IMR-90 (cell line): ENCODE measurements at regions not wholly inside any gene's neighbourhood (a gene's known extent, or its start where the extent isn't known, plus 50 kb on each side); places are given as distances from the start of the nearest gene placed in this dataset.

Source experiments
- ATAC-seq: fragments of 200-7000 bp; cut with Tn5 transposase; 2 replicates; pipeline ENCODE4 v1.9.1; 2020; ENCODE audit warnings: low read depth, mild to moderate bottlenecking, moderate library complexity
- BruUV-seq: library from RNA; stranded (reverse); fragments of 400-500 nt; replicated peaks from 2 replicates; lab custom pipeline; 2021; lab: Mats Ljungman, UMichigan
- CTCF ChIA-PET: fragments of 300-600 bp; formaldehyde crosslinking; extraction: SDS; loops from one replicate; lab custom pipeline; 2021; ENCODE audit warnings: antibody characterized with exemption; lab: Yijun Ruan, JAX
- POLR2A ChIA-PET: fragments of 300-600 bp; sonication (Branson Sonifier 250); formaldehyde crosslinking; loops from one replicate; lab custom pipeline; 2022; ENCODE audit warnings: antibody characterized with exemption; ENCODE audit not compliant: unreplicated experiment; lab: Charles Lee
- DNase-seq: peaks from one replicate; pipeline ENCODE4 v3.0.0; 2013
- H2AFZ ChIP-seq: replicated peaks from 2 replicates; pipeline ENCODE3; 2013; ENCODE audit warnings: low read length, mild to moderate bottlenecking; ENCODE audit not compliant: poor library complexity
- H2AK5ac ChIP-seq: 2 replicates; pipeline ENCODE4 v1.6.1; 2013; ENCODE audit warnings: low read depth, low read length, inconsistent platforms
- H2AK9ac ChIP-seq: replicated peaks from 2 replicates; pipeline ENCODE3; 2013; ENCODE audit warnings: mild to moderate bottlenecking, low read depth, low read length, moderate library complexity; ENCODE audit not compliant: poor library complexity
- H2BK120ac ChIP-seq: 2 replicates; pipeline ENCODE4 v1.6.1; 2013; ENCODE audit warnings: low read depth, low read length, inconsistent platforms
- H2BK15ac ChIP-seq: 3 replicates; pipeline ENCODE4 v1.6.1; 2013; ENCODE audit warnings: low read depth, low read length, inconsistent platforms
- H2BK20ac ChIP-seq: 2 replicates; pipeline ENCODE4 v1.6.1; 2013; ENCODE audit warnings: low read depth, mild to moderate bottlenecking, inconsistent platforms, low read length, moderate library complexity
- H2BK5ac ChIP-seq: 2 replicates; pipeline ENCODE4 v1.6.1; 2013; ENCODE audit warnings: mild to moderate bottlenecking, low read depth, low read length, inconsistent platforms; ENCODE audit not compliant: poor library complexity, severe bottlenecking
- H3K14ac ChIP-seq: replicated peaks from 2 replicates; pipeline ENCODE4 v1.6.1; 2013; ENCODE audit warnings: low read depth, low read length, inconsistent platforms
- H3K18ac ChIP-seq: 2 replicates; pipeline ENCODE4 v1.6.1; 2013; ENCODE audit warnings: low read depth, low read length, control low read depth
- H3K23ac ChIP-seq: 2 replicates; pipeline ENCODE4 v1.6.1; 2013; ENCODE audit warnings: low read depth, low read length, inconsistent platforms
- H3K27ac ChIP-seq: 2 replicates; pipeline ENCODE4 v1.5.1; 2013; ENCODE audit warnings: mild to moderate bottlenecking, control low read depth, low read length; ENCODE audit not compliant: insufficient read depth
- H3K27me3 ChIP-seq: 2 replicates; pipeline ENCODE4 v1.6.1; 2013; ENCODE audit warnings: low read length; ENCODE audit not compliant: control insufficient read depth, insufficient read depth
- H3K36me3 ChIP-seq: 2 replicates; pipeline ENCODE4 v1.6.1; 2013; ENCODE audit warnings: low read length, mixed read lengths; ENCODE audit not compliant: control insufficient read depth, insufficient read depth
- H3K4ac ChIP-seq: 2 replicates; pipeline ENCODE4 v1.6.1; 2013; ENCODE audit warnings: low read depth, low read length, inconsistent platforms
- H3K4me1 ChIP-seq: 2 replicates; pipeline ENCODE4 v1.6.1; 2013; ENCODE audit warnings: low read length, mixed read lengths; ENCODE audit not compliant: control insufficient read depth, insufficient read depth
- H3K4me2 ChIP-seq: 2 replicates; pipeline ENCODE4 v1.6.1; 2013; ENCODE audit warnings: low read depth, mild to moderate bottlenecking, control low read depth, low read length, moderate library complexity
- H3K4me3 ChIP-seq: 2 replicates; pipeline ENCODE4 v1.5.1; 2013; ENCODE audit warnings: low read depth, mild to moderate bottlenecking, control low read depth, low read length, moderate library complexity; ENCODE audit not compliant: insufficient read depth
- H3K56ac ChIP-seq: 2 replicates; pipeline ENCODE4 v1.6.1; 2013; ENCODE audit warnings: low read length, inconsistent platforms; ENCODE audit not compliant: insufficient read depth; ENCODE audit errors: extremely low read depth
- H3K79me1 ChIP-seq, 2 experiments: 2 replicates each; pipeline ENCODE4 v1.6.1; 2013; ENCODE audit warnings: low read length in 2 of 2, inconsistent platforms in 1 of 2, low read depth in 1 of 2
- H3K9ac ChIP-seq: 2 replicates; pipeline ENCODE4 v1.6.1; 2013; ENCODE audit warnings: low read depth, low read length, control low read depth
- H3K9me1 ChIP-seq: 2 replicates; pipeline ENCODE4 v1.6.1; 2013; ENCODE audit warnings: low read length, inconsistent platforms; ENCODE audit not compliant: insufficient read depth
- H3K9me3 ChIP-seq: 2 replicates; pipeline ENCODE4 v1.6.1; 2013; ENCODE audit warnings: low read length; ENCODE audit not compliant: control insufficient read depth, insufficient read depth
- H4K20me1 ChIP-seq: 2 replicates; pipeline ENCODE4 v1.6.1; 2013; ENCODE audit warnings: low read length, inconsistent platforms; ENCODE audit not compliant: insufficient read depth
- H4K5ac ChIP-seq: 2 replicates; pipeline ENCODE4 v1.6.1; 2013; ENCODE audit warnings: mild to moderate bottlenecking, low read depth, low read length, control low read depth
- H4K8ac ChIP-seq, 2 experiments: 2 replicates each; pipeline ENCODE4 v1.6.1; 2013; ENCODE audit warnings: low read depth in 2 of 2, low read length in 2 of 2, control low read depth in 1 of 2, inconsistent platforms in 1 of 2
- H4K91ac ChIP-seq: 2 replicates; pipeline ENCODE4 v1.6.1; 2013; ENCODE audit warnings: low read depth, low read length, inconsistent platforms; ENCODE audit not compliant: insufficient read depth
- BHLHE40 ChIP-seq: fragments of 150-350 bp; IDR thresholded peaks from 2 replicates; pipeline ENCODE4 v1.6.1; 2016; ENCODE audit warnings: mild to moderate bottlenecking, low read depth, low read length
- CEBPB ChIP-seq: IDR thresholded peaks from 2 replicates; pipeline ENCODE4 v1.6.1; 2012; ENCODE audit warnings: low read depth, low read length, improper control_type of control experiment
- CHD1 ChIP-seq: IDR thresholded peaks from 2 replicates; pipeline ENCODE4 v1.6.1; 2012; ENCODE audit warnings: low read depth, low read length, improper control_type of control experiment
- CTCF ChIP-seq: conservative IDR thresholded peaks from 2 replicates; pipeline ENCODE4 v1.5.1; 2012; ENCODE audit warnings: mild to moderate bottlenecking, low read depth, low read length, improper control_type of control experiment
- ELK1 ChIP-seq: fragments of 150-350 bp; IDR thresholded peaks from 2 replicates; pipeline ENCODE4 v1.6.1; 2016; ENCODE audit warnings: low read depth, mild to moderate bottlenecking, low read length, moderate library complexity, borderline replicate concordance
- FOS ChIP-seq: fragments of 150-350 bp; IDR thresholded peaks from 2 replicates; pipeline ENCODE4 v1.6.1; 2016; ENCODE audit warnings: low read depth, low read length
- MAFK ChIP-seq: IDR thresholded peaks from 2 replicates; pipeline ENCODE4 v1.6.1; 2012; ENCODE audit warnings: low read depth, low read length, improper control_type of control experiment
- MAZ ChIP-seq: IDR thresholded peaks from 2 replicates; pipeline ENCODE4 v1.6.1; 2012; ENCODE audit warnings: low read depth, mild to moderate bottlenecking, low read length, improper control_type of control experiment, moderate library complexity, borderline replicate concordance
- MXI1 ChIP-seq: IDR thresholded peaks from 2 replicates; pipeline ENCODE4 v1.6.1; 2012; ENCODE audit warnings: low read depth, mild to moderate bottlenecking, low read length, moderate library complexity, borderline replicate concordance
- NFE2L2 ChIP-seq: fragments of 150-350 bp; IDR thresholded peaks from 2 replicates; pipeline ENCODE4 v1.6.1; 2016; ENCODE audit warnings: low read depth, mild to moderate bottlenecking, low read length
- POLR2A ChIP-seq: IDR thresholded peaks from 2 replicates; pipeline ENCODE4 v1.6.1; 2012; ENCODE audit warnings: mild to moderate bottlenecking, low read depth, low read length
- RAD21 ChIP-seq: IDR thresholded peaks from 2 replicates; pipeline ENCODE4 v1.6.1; 2012; ENCODE audit warnings: low read length, improper control_type of control experiment
- RCOR1 ChIP-seq: IDR thresholded peaks from 2 replicates; pipeline ENCODE4 v1.6.1; 2012; ENCODE audit warnings: mild to moderate bottlenecking, low read length, improper control_type of control experiment; ENCODE audit not compliant: insufficient replicate concordance
- RFX5 ChIP-seq: IDR thresholded peaks from 2 replicates; pipeline ENCODE4 v1.8.0; 2012; ENCODE audit warnings: low read depth, mild to moderate bottlenecking, low read length, moderate library complexity
- SMC3 ChIP-seq: fragments of 150-350 bp; IDR thresholded peaks from 2 replicates; pipeline ENCODE4 v1.6.1; 2016; ENCODE audit warnings: low read depth, mild to moderate bottlenecking, antibody characterized with exemption, low read length, moderate library complexity
- USF2 ChIP-seq: fragments of 150-350 bp; IDR thresholded peaks from 2 replicates; pipeline ENCODE4 v1.6.1; 2017; ENCODE audit warnings: mild to moderate bottlenecking, antibody characterized with exemption, low read length, low read depth
- WGBS, 2 experiments: methylation state at CpG; one replicate each; pipeline versions ENCODE4 v1.1.5 to v1.1.7; 2013; ENCODE audit warnings: missing lambda C conversion rate in 2 of 2; ENCODE audit not compliant: insufficient read length in 1 of 2; ENCODE audit errors: extremely low coverage in 2 of 2; 5-methylcytosine and 5-hydroxymethylcytosine counted together
- dilution Hi-C: fragments of 300-500 bp; cut with HindIII; formaldehyde crosslinking; loops from one replicate; pipeline ENCODE4 v1.14.3; 2018; ENCODE audit warnings: low sequenced_read_pairs; ENCODE audit not compliant: unreplicated experiment
- in situ Hi-C: fragments of 300-500 bp; cut with MboI; formaldehyde crosslinking; loops from 3 replicates; pipeline ENCODE4 v1.14.3; 2019; ENCODE audit warnings: low sequenced_read_pairs, inconsistent platforms, mixed read lengths
- intact Hi-C: fragments of 100-400 bp; cut with micrococcal nuclease; formaldehyde crosslinking; loops from 2 replicates; pipeline ENCODE4 v1.10.0; 2022

- in situ Hi-C loops = no loop called here
- Histone ChIP-seq H3K56ac (no peak overlapping the region), H3K4ac (no peak overlapping the region), H3K4me1 (no peaks in the 10 kb centered on the region), H3K27ac (no peak overlapping the region), H4K5ac (no peak overlapping the region), H2AK5ac (no peak overlapping the region), H3K36me3 (no peaks in the 10 kb centered on the region), H4K8ac (no peak overlapping the region), H3K27me3 (no peaks in the 10 kb centered on the region), H2BK20ac (no peak overlapping the region), H3K4me3 (no peak overlapping the region), H3K23ac (no peak overlapping the region), H4K91ac (no peak overlapping the region), H3K9me1 (no peaks in the 10 kb centered on the region), H3K9ac (no peak overlapping the region), H3K79me1 (no peaks in the 10 kb centered on the region), H2BK5ac (no peak overlapping the region), H3K4me2 (no peak overlapping the region), H4K20me1 (no peaks in the 10 kb centered on the region), H3K9me3 (peaks cover 32% of the 10 kb centered on the region), H2AK9ac (no peak overlapping the region), H2BK120ac (no peak overlapping the region), H3K14ac (no peak overlapping the region), H2AFZ (no peak overlapping the region), H2BK15ac (no peak overlapping the region), H3K18ac (no peak overlapping the region)
- dilution Hi-C loops = no loop called here
- no peak for TF ChIP-seq SMC3
- no peak for TF ChIP-seq CEBPB
- no peak for TF ChIP-seq MAZ
- TF ChIP-seq POLR2A = no peak
- no peak for TF ChIP-seq MAFK
- TF ChIP-seq MXI1 = no peak
- TF ChIP-seq NFE2L2 = no peak
- no peak for TF ChIP-seq CHD1
- TF ChIP-seq BHLHE40 = no peak
- TF ChIP-seq USF2 = no peak
- TF ChIP-seq FOS = no peak
- no peak for TF ChIP-seq RFX5
- TF ChIP-seq RCOR1 = no peak
- no peak for TF ChIP-seq RAD21
- no peak for TF ChIP-seq ELK1
- TF ChIP-seq CTCF = no peak
- ChIA-PET CTCF (no interaction called here), POLR2A (no interaction called here)
- WGBS, 2 experiments = 28% methylated on average over 2 of the region's 3 CpGs; no CpG with 5 or more reads in 1 of the 2 experiments
- BruUV-seq = no TSS peak
- intact Hi-C loops = no loop called here
- ATAC-seq (no peak), DNase-seq (no peak)
Observed at GRCh38 chr10:128879030-128879429, 588.0 kb upstream of the MGMT start.
